IPS-15b (cell line): ENCODE measurements at regions not wholly inside any gene's neighbourhood (a gene's known extent, or its start where the extent isn't known, plus 50 kb on each side); places are given as distances from the start of the nearest gene placed in this dataset.

Experiments
- H3K27me3 ChIP-seq: one replicate; pipeline ENCODE4 v1.6.1; 2013; ENCODE audit warnings: low read length; ENCODE audit not compliant: control insufficient read depth, insufficient read depth
- H3K36me3 ChIP-seq: one replicate; pipeline ENCODE4 v1.6.1; 2013; ENCODE audit warnings: low read length; ENCODE audit not compliant: control insufficient read depth, insufficient read depth
- H3K4me1 ChIP-seq: one replicate; pipeline ENCODE4 v1.6.1; 2013; ENCODE audit warnings: mild to moderate bottlenecking, low read length; ENCODE audit not compliant: control insufficient read depth, insufficient read depth
- H3K4me3 ChIP-seq: one replicate; pipeline ENCODE4 v1.5.1; 2013; ENCODE audit warnings: low read depth, low read length
- H3K9ac ChIP-seq: one replicate; pipeline ENCODE4 v1.6.1; 2013; ENCODE audit warnings: low read depth, mild to moderate bottlenecking, low read length
- H3K9me3 ChIP-seq: one replicate; pipeline ENCODE4 v1.6.1; 2013; ENCODE audit warnings: mild to moderate bottlenecking, low read length; ENCODE audit not compliant: control insufficient read depth, insufficient read depth

DNA sequence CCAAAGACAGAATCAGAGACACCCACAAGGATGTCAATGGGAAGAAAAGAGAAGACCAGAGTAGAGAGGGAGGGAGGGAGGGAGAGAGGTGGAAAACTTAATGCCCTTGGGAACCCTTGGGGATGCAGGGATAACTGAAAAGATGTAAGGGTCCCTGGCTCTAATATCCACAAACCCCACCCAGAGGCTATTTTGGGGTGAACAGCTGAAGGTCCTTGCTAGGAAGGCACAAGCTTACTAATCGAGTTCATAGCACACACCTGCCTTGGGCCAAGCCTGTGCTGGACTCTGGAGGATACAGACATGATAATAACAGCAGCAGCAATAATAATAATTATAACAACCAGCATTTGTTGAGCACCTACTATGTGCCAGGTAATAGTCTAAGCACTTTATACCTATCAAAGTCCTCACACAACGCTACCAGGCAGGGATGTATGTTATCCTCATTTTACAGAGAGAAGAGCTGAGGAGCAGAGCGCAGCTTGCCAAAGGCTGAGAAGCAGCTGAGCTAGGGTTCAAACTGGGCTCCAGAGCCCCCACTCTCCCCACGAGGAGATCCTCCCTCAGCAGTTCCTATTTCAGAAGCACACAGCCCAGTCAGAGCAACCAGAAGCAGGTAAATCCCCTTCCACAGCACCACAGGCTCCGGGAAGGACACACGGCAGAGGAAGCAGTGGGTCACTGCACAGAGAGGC is 174.2 kb downstream of the ANKRD60 start:
- H3K9me3 ChIP-seq = no peaks in the 10 kb centered on the region
- no peak overlapping the region for H3K4me3 ChIP-seq
- no peak overlapping the region for H3K9ac ChIP-seq
- no peaks in the 10 kb centered on the region for H3K27me3 ChIP-seq
- no peaks in the 10 kb centered on the region for H3K4me1 ChIP-seq
- no peaks in the 10 kb centered on the region for H3K36me3 ChIP-seq

DNA sequence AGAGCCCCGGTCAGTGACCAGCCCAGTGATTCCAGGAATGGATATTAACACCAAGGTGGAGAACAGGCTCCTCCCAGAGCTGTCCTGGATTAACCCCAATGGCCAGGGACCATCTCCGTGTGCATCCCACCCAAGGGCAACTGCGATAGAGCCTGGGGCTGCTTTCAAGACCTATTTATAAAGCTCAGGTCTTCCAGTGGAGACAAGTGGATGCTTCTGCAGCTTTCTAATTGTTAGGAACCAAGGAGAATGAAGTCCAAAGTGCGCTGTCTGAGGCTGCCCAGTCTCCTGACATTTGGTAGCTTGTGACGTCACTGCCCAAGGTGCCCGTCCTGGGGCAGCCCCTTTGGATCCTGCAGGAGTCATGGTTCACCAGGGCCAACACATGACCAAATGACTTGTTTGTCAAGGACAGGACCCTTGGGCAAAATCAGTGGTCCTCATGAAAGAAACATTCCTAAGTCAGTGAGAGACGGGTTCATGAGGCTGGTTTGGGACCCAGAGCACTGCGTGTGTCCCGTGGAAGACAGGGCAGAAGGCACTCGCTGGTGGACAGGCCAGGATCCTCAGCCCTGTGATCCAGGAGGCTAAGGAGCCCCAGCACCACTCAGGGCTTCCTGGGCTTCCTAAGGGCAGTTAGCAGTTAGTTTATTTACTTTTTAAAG is 174.9 kb downstream of the ANKRD60 start:
- Histone ChIP-seq H3K4me3 (no peak overlapping the region), H3K27me3 (no peaks in the 10 kb centered on the region), H3K4me1 (no peaks in the 10 kb centered on the region), H3K9ac (no peak overlapping the region), H3K9me3 (no peaks in the 10 kb centered on the region), H3K36me3 (no peaks in the 10 kb centered on the region)

DNA sequence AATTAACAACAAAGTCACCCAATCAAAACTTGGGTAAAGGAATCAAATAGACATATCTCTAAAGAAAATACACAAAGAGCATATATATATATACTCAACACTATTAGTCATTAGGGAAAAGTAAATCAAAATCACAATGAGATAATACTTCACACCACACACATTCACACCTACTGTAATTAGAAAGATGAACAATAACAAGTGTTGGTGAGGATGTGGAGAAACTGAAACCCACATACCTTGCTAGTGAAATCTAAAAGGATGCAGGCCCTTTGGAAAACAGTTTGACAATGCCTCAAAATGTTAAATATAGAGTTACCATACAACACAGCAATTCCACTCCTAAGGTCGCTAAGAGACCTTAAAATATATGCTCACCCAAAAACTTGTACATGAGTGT is 177.1 kb downstream of the ANKRD60 start:
- Histone ChIP-seq H3K9ac (no peak overlapping the region), H3K4me3 (no peak overlapping the region), H3K9me3 (no peaks in the 10 kb centered on the region), H3K36me3 (no peaks in the 10 kb centered on the region), H3K27me3 (no peaks in the 10 kb centered on the region), H3K4me1 (peaks cover 3% of the 10 kb centered on the region)

DNA sequence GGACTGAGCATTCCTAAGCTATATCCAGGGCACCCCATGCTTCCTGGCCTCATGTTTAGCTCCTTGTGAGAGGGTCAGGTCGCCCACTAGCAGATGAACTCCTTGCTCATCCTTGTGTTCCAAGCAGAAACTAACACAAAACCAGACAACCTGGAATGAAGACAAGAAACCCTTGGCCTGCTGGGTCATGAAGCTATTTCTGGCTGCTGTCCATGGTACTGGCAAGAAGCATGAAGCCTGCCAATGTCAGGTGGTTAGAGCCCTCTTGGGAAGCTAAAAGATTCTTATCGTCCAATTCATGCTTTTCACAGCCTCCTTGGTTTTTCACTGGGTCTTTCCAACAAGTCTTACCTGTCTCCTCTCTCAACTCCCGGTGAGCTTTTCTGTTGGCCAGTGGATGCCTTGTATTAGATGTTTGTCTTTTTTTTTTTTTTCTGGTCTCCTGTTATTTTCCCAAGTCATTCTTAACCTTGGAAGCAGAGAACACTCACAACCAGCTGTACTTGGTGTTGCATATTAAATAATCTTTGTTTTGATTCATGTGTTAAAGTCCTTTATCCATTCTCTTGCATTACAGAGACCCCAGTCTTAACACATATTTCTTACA is 180.3 kb downstream of the ANKRD60 start:
- Histone ChIP-seq H3K9ac (no peak overlapping the region), H3K9me3 (no peaks in the 10 kb centered on the region), H3K4me1 (peaks cover 6% of the 10 kb centered on the region), H3K4me3 (no peak overlapping the region), H3K27me3 (no peaks in the 10 kb centered on the region), H3K36me3 (no peaks in the 10 kb centered on the region)

DNA sequence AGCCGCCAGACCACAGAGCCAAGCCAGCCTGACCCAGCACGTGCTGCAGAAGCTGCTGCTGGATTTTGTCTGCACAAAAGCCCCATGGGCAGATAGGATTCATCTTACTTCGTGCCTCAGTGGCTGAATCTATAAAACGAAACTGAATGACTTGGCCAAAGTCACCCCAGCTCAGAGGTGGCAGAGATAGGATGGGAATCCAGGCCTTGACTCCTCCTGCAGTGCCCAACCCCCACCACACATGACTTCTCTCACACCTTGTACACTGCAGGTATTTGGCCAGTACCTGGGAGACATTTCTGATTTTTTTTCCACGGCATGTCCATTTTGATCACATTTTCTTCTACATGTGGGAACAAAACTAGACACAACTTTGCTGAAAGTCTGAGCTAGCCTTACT is 182.1 kb downstream of the ANKRD60 start:
- peaks cover 8% of the 10 kb centered on the region for H3K4me1 ChIP-seq
- H3K27me3 ChIP-seq = no peaks in the 10 kb centered on the region
- no peak overlapping the region for H3K9ac ChIP-seq
- H3K36me3 ChIP-seq = no peaks in the 10 kb centered on the region
- H3K9me3 ChIP-seq = no peaks in the 10 kb centered on the region
- H3K4me3 ChIP-seq = no peak overlapping the region

DNA sequence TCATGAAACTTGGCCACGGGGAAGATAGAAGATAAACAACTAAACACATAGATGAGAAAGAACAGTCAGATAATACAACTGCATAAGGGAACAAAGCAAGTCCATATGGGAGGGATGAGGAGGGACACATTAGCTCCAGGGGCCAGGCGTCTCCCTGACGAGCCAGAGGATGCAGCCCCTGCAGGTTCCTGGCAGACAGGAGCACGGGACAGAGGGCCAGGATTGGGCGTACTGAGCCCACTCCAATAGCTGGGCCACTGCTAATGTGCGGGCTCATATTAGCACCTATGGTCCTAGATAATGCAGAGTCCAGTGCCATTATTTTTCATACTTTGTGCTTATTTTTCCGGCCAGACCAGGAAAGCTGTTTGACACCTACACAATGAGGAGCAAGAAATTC is 182.9 kb downstream of the ANKRD60 start:
- no peaks in the 10 kb centered on the region for H3K36me3 ChIP-seq
- H3K4me1 ChIP-seq = peaks cover 8% of the 10 kb centered on the region
- H3K9ac ChIP-seq = no peak overlapping the region
- no peaks in the 10 kb centered on the region for H3K27me3 ChIP-seq
- H3K4me3 ChIP-seq = no peak overlapping the region
- H3K9me3 ChIP-seq = no peaks in the 10 kb centered on the region

DNA sequence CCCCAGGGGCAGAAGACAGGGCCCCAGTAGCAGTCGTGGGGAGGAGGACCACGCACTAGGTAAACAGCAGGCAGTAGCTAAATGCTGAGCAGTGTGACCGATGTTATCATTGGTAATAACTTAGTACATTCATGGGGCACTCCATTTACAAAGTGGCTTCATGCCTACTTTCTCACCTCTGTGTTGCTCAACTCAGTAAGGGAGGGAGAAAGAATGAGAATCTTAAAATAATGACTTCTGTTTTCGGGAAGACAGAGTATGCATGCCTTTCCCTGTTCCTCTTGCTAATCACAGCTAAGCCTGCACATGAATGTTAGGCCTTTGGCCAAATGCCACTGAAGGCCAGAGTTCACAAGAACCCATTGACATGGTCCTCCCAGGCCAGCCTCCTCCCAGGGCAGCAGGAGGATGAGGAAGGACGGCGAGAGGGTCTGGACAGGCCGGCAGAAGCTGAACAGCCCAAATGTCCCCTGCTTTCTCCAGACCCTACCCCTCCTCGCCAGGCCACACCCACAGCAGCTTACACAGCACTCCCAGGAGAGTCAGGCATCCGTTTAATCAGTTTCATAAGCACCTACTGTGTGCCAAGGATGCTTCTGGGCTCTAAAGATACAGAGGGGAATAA is 183.4 kb downstream of the ANKRD60 start:
- Histone ChIP-seq H3K4me3 (no peak overlapping the region), H3K36me3 (no peaks in the 10 kb centered on the region), H3K9me3 (no peaks in the 10 kb centered on the region), H3K27me3 (no peaks in the 10 kb centered on the region), H3K4me1 (peaks cover 8% of the 10 kb centered on the region), H3K9ac (no peak overlapping the region)

DNA sequence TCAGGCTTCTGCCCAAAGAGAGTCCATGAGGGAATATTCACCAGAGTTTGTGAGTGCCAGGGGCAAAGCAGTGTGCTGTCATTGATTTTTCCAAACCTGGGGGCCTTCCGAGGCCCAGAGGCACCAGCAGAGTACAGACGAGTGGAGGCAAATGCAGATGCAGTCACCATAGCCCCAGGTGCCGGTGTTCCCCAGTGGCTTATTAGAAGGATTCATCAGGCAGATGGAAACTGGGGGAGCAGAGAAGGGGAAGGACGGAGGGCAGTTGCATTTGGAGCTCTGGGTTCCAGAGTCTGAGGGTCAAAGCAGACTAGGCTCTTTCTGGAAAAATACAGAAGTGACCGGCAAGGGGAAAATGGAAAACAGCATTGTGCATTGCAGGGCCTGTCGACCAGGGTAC is 184.2 kb downstream of the ANKRD60 start:
- Histone ChIP-seq H3K27me3 (no peaks in the 10 kb centered on the region), H3K9me3 (no peaks in the 10 kb centered on the region), H3K36me3 (no peaks in the 10 kb centered on the region), H3K4me3 (no peak overlapping the region), H3K9ac (no peak overlapping the region), H3K4me1 (peaks cover 8% of the 10 kb centered on the region)

DNA sequence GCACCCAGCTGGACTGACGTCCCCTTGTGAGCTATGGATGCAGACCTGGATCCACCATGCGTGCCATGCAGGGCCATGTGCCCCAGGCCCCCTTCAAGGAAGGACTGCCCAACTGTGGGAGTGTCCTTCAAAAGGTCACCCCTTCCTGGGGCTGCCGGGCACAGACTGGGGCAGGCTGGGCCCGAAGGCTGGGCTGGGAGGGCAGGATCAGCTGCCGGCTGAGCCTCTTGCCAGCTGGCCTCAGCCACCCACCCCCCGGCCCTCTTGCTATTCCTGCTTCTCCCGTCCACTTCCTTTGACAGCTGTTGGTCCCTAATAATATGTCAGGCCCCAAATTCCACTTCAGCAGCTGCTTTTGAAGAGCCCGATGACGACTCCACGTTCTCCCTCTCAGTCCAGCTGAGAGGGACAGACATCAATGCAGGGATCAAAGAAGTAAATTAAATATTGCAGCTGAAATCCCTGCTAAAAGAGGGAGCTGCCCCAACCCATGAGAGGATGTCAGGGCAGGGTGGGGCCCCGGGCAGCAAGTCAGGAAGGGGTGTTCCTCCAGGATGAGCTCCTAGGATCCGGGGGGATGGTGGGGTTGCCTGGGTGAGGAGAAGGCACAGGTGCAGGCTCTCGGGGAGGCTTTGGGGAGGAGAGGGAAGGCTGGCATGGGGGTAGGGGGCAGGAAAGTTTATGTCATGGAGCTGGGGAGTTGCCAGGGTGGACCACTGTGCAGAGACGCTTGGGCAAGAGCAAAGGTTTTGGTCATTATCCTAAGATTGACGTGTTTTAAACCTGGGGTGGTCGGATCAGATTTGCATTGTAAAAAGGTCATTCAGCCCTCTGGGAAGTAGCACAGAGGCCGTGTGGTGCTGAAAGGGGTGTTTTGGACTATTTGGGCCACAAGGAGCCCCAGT is 185.0 kb downstream of the ANKRD60 start:
- Histone ChIP-seq H3K27me3 (no peaks in the 10 kb centered on the region), H3K9me3 (no peaks in the 10 kb centered on the region), H3K4me3 (no peak overlapping the region)

DNA sequence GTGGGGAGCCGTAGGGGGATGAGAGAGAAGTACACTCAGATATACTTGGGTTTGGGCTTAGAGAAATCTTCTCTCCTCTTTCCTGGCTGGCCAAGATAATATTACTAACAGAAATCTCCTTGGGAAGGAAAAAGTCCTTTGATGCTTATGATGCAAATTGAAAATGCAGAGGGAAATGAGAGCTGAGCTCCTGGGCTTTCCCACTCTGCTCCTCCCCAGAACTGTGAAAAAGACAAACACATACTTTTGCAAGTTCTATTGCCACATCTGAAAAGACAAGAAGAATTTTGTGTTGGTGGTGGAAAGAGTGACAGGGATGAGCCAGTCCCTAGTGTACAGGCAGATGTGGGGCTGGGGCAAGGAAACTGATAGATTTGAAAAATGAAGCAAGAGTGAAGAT is 185.9 kb downstream of the ANKRD60 start:
- Histone ChIP-seq H3K4me1 (peaks cover 8% of the 10 kb centered on the region), H3K36me3 (no peaks in the 10 kb centered on the region)

More for the DNA sequence above, 185.0 kb downstream of the ANKRD60 start:
- no peak overlapping the region for H3K9ac ChIP-seq
- H3K36me3 ChIP-seq = no peaks in the 10 kb centered on the region
- H3K4me1 ChIP-seq = peaks cover 8% of the 10 kb centered on the region

More for the DNA sequence above, 185.9 kb downstream of the ANKRD60 start:
- no peak overlapping the region for H3K4me3 ChIP-seq
- no peaks in the 10 kb centered on the region for H3K27me3 ChIP-seq
- no peak overlapping the region for H3K9ac ChIP-seq
- no peaks in the 10 kb centered on the region for H3K9me3 ChIP-seq
